HepG2 (cell line): ENCODE measurements at regions not wholly inside any gene's neighbourhood (a gene's known extent, or its start where the extent isn't known, plus 50 kb on each side); places are given as distances from the start of the nearest gene placed in this dataset.

Source experiments
- ATAC-seq: fragments of 200-7000 bp; cut with Tn5 transposase; 3 replicates; pipeline ENCODE4 v1.9.1; 2020; ENCODE audit warnings: mild to moderate bottlenecking, moderate library complexity
- BruUV-seq: library from RNA; stranded (reverse); fragments of 400-500 nt; replicated peaks from 2 replicates; lab custom pipeline; 2021; lab: Mats Ljungman, UMichigan
- CTCF ChIA-PET: fragments of 300-600 bp; formaldehyde crosslinking; extraction: SDS; loops from one replicate; lab custom pipeline; 2021; ENCODE audit warnings: low total read pairs, inconsistent platforms, low intra/inter-chr PET ratio; lab: Yijun Ruan, JAX
- POLR2A ChIA-PET: fragments of 350-600 bp; sonication (Branson Sonifier 250); formaldehyde crosslinking; loops from one replicate; lab custom pipeline; 2020; ENCODE audit warnings: antibody characterized with exemption, inconsistent platforms; lab: Yijun Ruan, JAX
- DNase-seq: peaks from one replicate; pipeline ENCODE4 v3.0.0-alpha.2; 2015; ENCODE audit warnings: low spot score
- FAIRE-seq: peaks from 3 replicates; lab custom pipeline; 2011; peaks lifted over from hg19 to GRCh38; lab: Jason Lieb, UNC
- H2AFZ ChIP-seq: one replicate; pipeline ENCODE4 v1.6.1; 2011; ENCODE audit warnings: low read length, inconsistent platforms
- H3K27ac ChIP-seq: fragments of 300-600 bp; 3 replicates; pipeline ENCODE4 v1.8.0; 2011; ENCODE audit warnings: mixed run types, mild to moderate bottlenecking, mixed read lengths, low read length, inconsistent platforms; ENCODE audit not compliant: insufficient read depth; ENCODE audit errors: extremely low read length
- H3K27me3 ChIP-seq, 2 experiments: fragments of 200-600 bp in 1 of 2; 2 replicates in 1 of 2; 3 replicates in 1 of 2; pipeline versions ENCODE4 v1.6.0 to v1.8.0; 2011; ENCODE audit warnings: low read length in 2 of 2, mild to moderate bottlenecking in 2 of 2, moderate library complexity in 2 of 2, inconsistent platforms in 1 of 2; ENCODE audit not compliant: insufficient read depth in 2 of 2, control insufficient read depth in 1 of 2
- H3K36me3 ChIP-seq, 2 experiments: fragments of 200-600 bp in 1 of 2; replicated peaks in 1 of 2; 2 replicates in 1 of 2; 3 replicates in 1 of 2; pipeline versions ENCODE4 v1.5.1 to v1.8.0; 2011; ENCODE audit warnings: low read length in 2 of 2, inconsistent platforms in 1 of 2; ENCODE audit not compliant: insufficient read depth in 2 of 2, control insufficient read depth in 1 of 2
- H3K4me1 ChIP-seq: 2 replicates; pipeline ENCODE4 v1.5.1; 2012; ENCODE audit warnings: low read length, inconsistent platforms; ENCODE audit not compliant: insufficient read depth
- H3K4me2 ChIP-seq: 2 replicates; pipeline ENCODE4 v1.6.0; 2011; ENCODE audit warnings: low read depth, low read length, inconsistent platforms
- H3K4me3 ChIP-seq, 3 experiments: fragments of 200-600 bp in 1 of 3; sonication (generic), shearing (Covaris generic) in 1 of 3; replicated peaks in 1 of 3; 2 replicates each; pipeline ENCODE4 v1.5.1; 2011 to 2016; ENCODE audit warnings: low read length in 3 of 3, inconsistent platforms in 2 of 3, low read depth in 2 of 3, mild to moderate bottlenecking in 2 of 3, control low read depth in 1 of 3, mixed read lengths in 1 of 3; ENCODE audit not compliant: insufficient read depth in 1 of 3
- H3K79me2 ChIP-seq: one replicate; pipeline ENCODE4 v1.6.1; 2011; ENCODE audit warnings: low read length, inconsistent platforms; ENCODE audit not compliant: insufficient read depth
- H3K9ac ChIP-seq: 2 replicates; pipeline ENCODE4 v1.6.0; 2011; ENCODE audit warnings: mild to moderate bottlenecking, low read depth, low read length, inconsistent platforms; ENCODE audit not compliant: insufficient read depth
- H3K9me3 ChIP-seq: 2 replicates; pipeline ENCODE4 v1.5.1; 2012; ENCODE audit warnings: mild to moderate bottlenecking, low read length
- H4K20me1 ChIP-seq: 2 replicates; pipeline ENCODE4 v1.6.0; 2011; ENCODE audit warnings: inconsistent platforms, mild to moderate bottlenecking, low read length, moderate library complexity; ENCODE audit not compliant: insufficient read depth
- KLF13 ChIP-seq: sonication (generic); formaldehyde crosslinking; IDR thresholded peaks from 2 replicates; pipeline ENCODE4 v1.4.0; 2020; ENCODE audit warnings: mild to moderate bottlenecking, missing genetic modification reagents
- MNT ChIP-seq: fragments of 450-650 bp; IDR thresholded peaks from 2 replicates; pipeline ENCODE4 v1.6.1; 2016
- TEAD3 ChIP-seq: optimal IDR thresholded peaks from 2 replicates; pipeline ENCODE3; 2016; ENCODE audit warnings: borderline replicate concordance
- ZFP41 ChIP-seq: sonication (generic); formaldehyde crosslinking; IDR thresholded peaks from 2 replicates; pipeline ENCODE4 v1.4.0; 2020; ENCODE audit warnings: mild to moderate bottlenecking, missing genetic modification reagents, borderline replicate concordance
- ZNF577 ChIP-seq: sonication (generic); formaldehyde crosslinking; IDR thresholded peaks from 2 replicates; pipeline ENCODE4 v1.4.0; 2020; ENCODE audit warnings: mild to moderate bottlenecking, low read depth, missing genetic modification reagents, borderline replicate concordance
- ZNF609 ChIP-seq: sonication (generic); formaldehyde crosslinking; IDR thresholded peaks from 2 replicates; pipeline ENCODE4 v1.4.0; 2020; ENCODE audit warnings: mild to moderate bottlenecking, missing genetic modification reagents, borderline replicate concordance
- ZNF674 ChIP-seq: sonication (generic); formaldehyde crosslinking; IDR thresholded peaks from 2 replicates; pipeline ENCODE4 v1.5.0; 2020; ENCODE audit warnings: low read depth, mild to moderate bottlenecking, missing genetic modification reagents
- WGBS: methylation state at CpG from one replicate; pipeline ENCODE4 v1.1.6; 2017; ENCODE audit warnings: low lambda C conversion rate; 5-methylcytosine and 5-hydroxymethylcytosine counted together
- in situ Hi-C: cut with HindIII; loops from 2 replicates; pipeline ENCODE4 v1.10.0; 2017; ENCODE audit warnings: low pct_unique_long_range_greater_than_20kb; ENCODE audit not compliant: extremely low pct_ligation_motif_present
- intact Hi-C: fragments of 100-400 bp; cut with micrococcal nuclease; formaldehyde crosslinking; loops from one replicate; pipeline ENCODE4 v1.10.0; 2022; ENCODE audit not compliant: unreplicated experiment

- Histone ChIP-seq H3K4me1 (peaks cover 10% of the 10 kb centered on the region), H3K9ac (no peak overlapping the region), H3K4me2 (no peak overlapping the region), H3K27me3 (peaks cover 0 to 23% of the 10 kb centered on the region in 2 experiments; a peak in 3 of 5 replicates), H3K4me3 (no peak overlapping the region), H2AFZ (no peak overlapping the region), H3K36me3 (no peaks in the 10 kb centered on the region), H3K79me2 (no peaks in the 10 kb centered on the region), H3K27ac (no peak overlapping the region), H3K9me3 (no peaks in the 10 kb centered on the region), H4K20me1 (no peaks in the 10 kb centered on the region)
- in situ Hi-C loops (no loop called here), intact Hi-C loops (no loop called here)
- CTCF ChIA-PET: no interaction called here
- DNase-seq (no peak), FAIRE-seq (no peak), ATAC-seq (no peak)
- WGBS: 4% methylated on average over 3 of the region's 7 CpGs
- BruUV-seq: no TSS peak
- POLR2A ChIA-PET: no interaction called here
- TF ChIP-seq MNT (peak; percentile 65), ZNF674 (CRISPR knock-in tag) (no peak)
- TF ChIP-seq, all 625 proteins: peak for 1
Observed at GRCh38 chr18:76275727-76276313, 219.2 kb downstream of the ZNF516 start.

GRCh38 chr18:76274468-76275289, 220.4 kb downstream of the ZNF516 start:
- no TSS peak for BruUV-seq
- H4K20me1 ChIP-seq: no peaks in the 10 kb centered on the region
- H3K79me2 ChIP-seq: no peaks in the 10 kb centered on the region
- DNase-seq (peak; percentile 17), ATAC-seq (peak; percentile 95), FAIRE-seq (no peak)
- intact Hi-C loops: loop anchor here (1.0 kb wide), 1 partner anchor 17 kb away; no protein-coding TSS in a partner anchor
- WGBS: 44% methylated on average over 11 of the region's 19 CpGs
- H3K27ac ChIP-seq: no peak overlapping the region
- POLR2A ChIA-PET: no interaction called here
- no peaks in the 10 kb centered on the region for H3K9me3 ChIP-seq
- no peak overlapping the region for H3K4me2 ChIP-seq
- H3K9ac ChIP-seq: no peak overlapping the region
- H3K4me1 ChIP-seq: peaks cover 10% of the 10 kb centered on the region
- H3K4me3 ChIP-seq: no peak overlapping the region
- CTCF ChIA-PET: no interaction called here
- peaks cover 0 to 23% of the 10 kb centered on the region in 2 experiments; a peak in 3 of 5 replicates for H3K27me3 ChIP-seq
- no peak overlapping the region for H2AFZ ChIP-seq
- in situ Hi-C loops: no loop called here
- H3K36me3 ChIP-seq: no peaks in the 10 kb centered on the region
- no peak for TF ChIP-seq KLF13
- TF ChIP-seq ZNF577 (CRISPR knock-in tag): no peak
- TF ChIP-seq ZFP41 (CRISPR knock-in tag): no peak
- TF ChIP-seq ZNF609 (CRISPR knock-in tag): no peak
- TF ChIP-seq TEAD3 (CRISPR knock-in tag): peak; percentile 80
